Retinal pigment epithelial cell (primary cell): ENCODE measurements at regions not wholly inside any gene's neighbourhood (a gene's known extent, or its start where the extent isn't known, plus 50 kb on each side); places are given as distances from the start of the nearest gene placed in this dataset.
"Not testable (repeated sequence)": the region's sequence is repeated elsewhere in the genome, so short reads cannot be mapped to it uniquely, and the experiment has no call there.

Experiments used
- DNase-seq: peaks from one replicate; pipeline ENCODE4 v3.0.0-alpha.2; 2010; ENCODE audit warnings: low read depth
- H3K4me3 ChIP-seq: 2 replicates; pipeline ENCODE4 v1.5.1; 2011; ENCODE audit warnings: mild to moderate bottlenecking, low read length, control low read depth, moderate library complexity
- CTCF ChIP-seq: conservative IDR thresholded peaks from 2 replicates; pipeline ENCODE4 v1.5.1; 2011; ENCODE audit warnings: low read depth, low read length, control low read depth, inconsistent platforms

GRCh38 chr7:42543953-42544352 is 306.9 kb upstream of the GLI3 start:
- no peak for DNase-seq
- no peak for TF ChIP-seq CTCF
- no peak overlapping the region for H3K4me3 ChIP-seq

GRCh38 chr7:42542446-42542845 is 305.4 kb upstream of the GLI3 start:
- not testable (repeated sequence) for H3K4me3 ChIP-seq, DNase-seq

GRCh38 chr7:42534441-42534840 is 297.4 kb upstream of the GLI3 start:
- TF ChIP-seq CTCF = no peak
- no peak overlapping the region for H3K4me3 ChIP-seq
- DNase-seq = no peak

GRCh38 chr7:42527004-42527403 is 290.0 kb upstream of the GLI3 start:
- DNase-seq = no peak
- no peak for TF ChIP-seq CTCF
- H3K4me3 ChIP-seq = no peak overlapping the region

- TF ChIP-seq CTCF = peak; percentile 21
- no peak overlapping the region for H3K4me3 ChIP-seq
- peak; percentile 73 for DNase-seq
These were observed 285.4 kb upstream of the GLI3 start for GRCh38 chr7:42522227-42522991.

- DNase-seq = no peak
- TF ChIP-seq CTCF = no peak
- H3K4me3 ChIP-seq = no peak overlapping the region
These were observed 274.0 kb upstream of the GLI3 start for GRCh38 chr7:42511027-42511426.

GRCh38 chr7:42506097-42506496 is 269.1 kb upstream of the GLI3 start:
- DNase-seq = no peak
- no peak for TF ChIP-seq CTCF
- no peak overlapping the region for H3K4me3 ChIP-seq
